ENCODE measurements at regions not wholly inside any gene's neighbourhood (a gene's known extent, or its start where the extent isn't known, plus 50 kb on each side); places are given as distances from the start of the nearest gene placed in this dataset.

DNA sequence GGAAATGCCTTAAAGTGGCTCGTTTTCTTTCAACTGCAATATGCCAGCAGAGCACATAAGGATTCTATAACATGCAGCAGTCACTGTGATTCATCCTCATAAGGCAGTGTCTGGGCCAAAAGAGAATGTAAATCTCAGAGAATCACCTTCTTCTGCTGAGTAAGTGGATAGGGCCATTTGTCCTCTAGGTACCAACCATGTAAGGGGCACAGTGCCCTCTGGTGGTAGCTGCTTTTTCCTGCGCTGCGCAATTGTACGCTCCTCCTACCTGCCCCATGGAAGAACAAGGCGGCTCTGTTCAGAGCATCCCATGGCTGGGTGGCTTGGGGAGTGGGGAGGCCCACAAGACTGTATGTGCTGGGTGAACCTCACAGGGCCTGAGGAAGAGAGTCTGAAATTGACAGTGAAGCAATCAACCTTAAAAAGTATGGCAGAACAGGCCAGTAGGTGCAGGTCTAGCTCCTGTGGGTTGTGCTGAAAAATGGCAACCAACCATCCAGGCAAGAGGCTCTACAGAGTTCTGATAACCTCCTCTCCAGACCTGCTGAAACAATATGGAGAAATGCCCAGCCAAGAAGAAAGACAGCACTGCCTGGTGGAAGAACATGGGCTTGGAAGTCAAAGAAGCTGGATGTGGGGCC lies 78.6 kb upstream of the C10orf90 start:
- H2BK15ac ChIP-seq (ENCODE audit: low read length), result no peak overlapping the region
- H3K27ac ChIP-seq (ENCODE audit: low read depth, low read length), result no peak overlapping the region
- H3K18ac ChIP-seq (ENCODE audit: extremely low read depth, low read length), result no peak overlapping the region
- H3K9me3 ChIP-seq (ENCODE audit: insufficient read depth in 2 of 2, low read depth in 1 of 2, low read length in 1 of 2), result no peaks in the 10 kb centered on the region
- POLR2A ChIA-PET (ENCODE audit: partially characterized antibody), result no interaction called here
- no peak overlapping the region for H2BK120ac ChIP-seq (replicated peaks; ENCODE audit: low read depth, low read length)
- H2BK5ac ChIP-seq (ENCODE audit: low read depth, low read length), result no peak overlapping the region
- H3K79me1 ChIP-seq (ENCODE audit: low read depth, low read length), result no peaks in the 10 kb centered on the region
- H4K5ac ChIP-seq (ENCODE audit: insufficient read length, low read depth, low read length), result no peak overlapping the region
- H4K8ac ChIP-seq (ENCODE audit: extremely low read depth, insufficient read depth, low read length), result no peak overlapping the region
- no peak overlapping the region for H2AK5ac ChIP-seq (ENCODE audit: low read depth, low read length)
- no peak overlapping the region for H3K4me2 ChIP-seq (ENCODE audit: insufficient read depth in 1 of 2, low read depth in 2 of 2, low read length in 2 of 2)
- peak; percentile 62 for FAIRE-seq
- no peak overlapping the region for H3K56ac ChIP-seq (replicated peaks; ENCODE audit: insufficient read length, low read depth, low read length)
- 30% methylated on average over 5 of the region's 5 CpGs; no CpG with 5 or more reads in 1 of the 2 experiments for WGBS, 2 experiments (ENCODE audit: extremely low coverage in 1 of 2, insufficient coverage in 1 of 2, insufficient read length in 1 of 2, insufficient replicate concordance in 2 of 2, low coverage in 1 of 2, low lambda C conversion rate in 2 of 2, missing lambda C conversion rate in 1 of 2)
- H3K36me3 ChIP-seq (ENCODE audit: control insufficient read depth in 2 of 4, insufficient read depth in 4 of 4, low read length in 3 of 4), result no peaks in the 10 kb centered on the region
- H3K4ac ChIP-seq (replicated peaks; ENCODE audit: insufficient read length, low read depth, low read length), result no peak overlapping the region
- no peaks in the 10 kb centered on the region for H4K20me1 ChIP-seq (replicated peaks in 1 of 2; ENCODE audit: control insufficient read depth in 1 of 2, insufficient read depth in 2 of 2, low read length in 2 of 2)
- H3K23me2 ChIP-seq (ENCODE audit: low read depth, low read length), result no peaks in the 10 kb centered on the region
- H3K9ac ChIP-seq (replicated peaks in 1 of 4; ENCODE audit: extremely low read depth in 1 of 4, low read depth in 3 of 4, low read length in 3 of 4), result no peak overlapping the region
- no peak overlapping the region for H3K23ac ChIP-seq (ENCODE audit: insufficient read length)
- H2BK20ac ChIP-seq (ENCODE audit: low read length), result no peak overlapping the region
- no peak overlapping the region for H4K91ac ChIP-seq (replicated peaks; ENCODE audit: insufficient read length, low read length)
- CTCF ChIA-PET (ENCODE audit: partially characterized antibody), result interaction anchor here (0.8 to 3.0 kb wide), 17 partner anchors 9 to 773 kb away, joined by 3 to 11 read pairs (median 3); no protein-coding TSS in a partner anchor
- H3K4me1 ChIP-seq (replicated peaks in 1 of 4; ENCODE audit: control insufficient read depth in 3 of 4, insufficient read depth in 4 of 4, low read length in 3 of 4), result no peaks in the 10 kb centered on the region
- peak overlapping the region; percentile 90; the same call in 1 of the 2 replicates for H2AFZ ChIP-seq (ENCODE audit: low read length)
- H3K4me3 ChIP-seq (ENCODE audit: extremely low read depth in 1 of 4, insufficient read depth in 2 of 4, low read depth in 3 of 4, low read length in 4 of 4), result no peak overlapping the region
- DNase-seq (ENCODE audit: low read depth in 1 of 2, low spot score in 2 of 2), result peak; percentile 67 to 97
- H3K79me2 ChIP-seq (ENCODE audit: control insufficient read depth in 1 of 2, insufficient read depth in 2 of 2, low read length in 2 of 2), result no peaks in the 10 kb centered on the region
- TF ChIP-seq MAFK (IDR thresholded peaks at IDR 0.05; ENCODE audit: low read depth, low read length), result peak; percentile 79; the same call in 1 of the 2 replicates
- TF ChIP-seq BACH1 (IDR thresholded peaks at IDR 0.05; ENCODE audit: low read length), result peak; percentile 52; the same call in 1 of the 2 replicates
- peak; percentile 58; the same call in 1 of the 2 replicates for TF ChIP-seq YY1 (IDR thresholded peaks at IDR 0.05; ENCODE audit: low read depth, low read length)
- no peak for TF ChIP-seq EGR1 (IDR thresholded peaks at IDR 0.05; ENCODE audit: borderline replicate concordance, low read depth, low read length)
- TF ChIP-seq, protein P1, sequence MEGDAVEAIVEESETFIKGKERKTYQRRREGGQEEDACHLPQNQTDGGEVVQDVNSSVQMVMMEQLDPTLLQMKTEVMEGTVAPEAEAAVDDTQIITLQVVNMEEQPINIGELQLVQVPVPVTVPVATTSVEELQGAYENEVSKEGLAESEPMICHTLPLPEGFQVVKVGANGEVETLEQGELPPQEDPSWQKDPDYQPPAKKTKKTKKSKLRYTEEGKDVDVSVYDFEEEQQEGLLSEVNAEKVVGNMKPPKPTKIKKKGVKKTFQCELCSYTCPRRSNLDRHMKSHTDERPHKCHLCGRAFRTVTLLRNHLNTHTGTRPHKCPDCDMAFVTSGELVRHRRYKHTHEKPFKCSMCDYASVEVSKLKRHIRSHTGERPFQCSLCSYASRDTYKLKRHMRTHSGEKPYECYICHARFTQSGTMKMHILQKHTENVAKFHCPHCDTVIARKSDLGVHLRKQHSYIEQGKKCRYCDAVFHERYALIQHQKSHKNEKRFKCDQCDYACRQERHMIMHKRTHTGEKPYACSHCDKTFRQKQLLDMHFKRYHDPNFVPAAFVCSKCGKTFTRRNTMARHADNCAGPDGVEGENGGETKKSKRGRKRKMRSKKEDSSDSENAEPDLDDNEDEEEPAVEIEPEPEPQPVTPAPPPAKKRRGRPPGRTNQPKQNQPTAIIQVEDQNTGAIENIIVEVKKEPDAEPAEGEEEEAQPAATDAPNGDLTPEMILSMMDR (IDR thresholded peaks at IDR 0.05; ENCODE audit: control extremely low read depth in 1 of 3, insufficient read depth in 1 of 3, low read depth in 1 of 3, low read length in 3 of 3), result peak; percentile 84 to 95 (median 91)
- peak; percentile 92 to 94 for TF ChIP-seq RAD21 (IDR thresholded peaks at IDR 0.05 in 1 of 2, conservative IDR thresholded peaks at IDR 0.05 in 1 of 2; ENCODE audit: low read depth in 2 of 2, low read length in 2 of 2)
- no peak overlapping the region for H3K14ac ChIP-seq (ENCODE audit: insufficient read length)
- H2BK12ac ChIP-seq (ENCODE audit: low read depth, low read length), result no peak overlapping the region
- H3K27me3 ChIP-seq (replicated peaks in 1 of 4; ENCODE audit: control insufficient read depth in 3 of 4, extremely low read depth in 1 of 4, insufficient read depth in 3 of 4, low read length in 3 of 4), result no peaks in the 10 kb centered on the region; a peak in 1 of 7 replicates

All from H1 (cell line).